GM23248 (cell line): ENCODE measurements at regions not wholly inside any gene's neighbourhood (a gene's known extent, or its start where the extent isn't known, plus 50 kb on each side); places are given as distances from the start of the nearest gene placed in this dataset.

Source experiments
- DNase-seq: peaks from one replicate; pipeline ENCODE4 v3.0.0-alpha.2; 2015
- H2AFZ ChIP-seq: fragments of 200-600 bp; sonication (generic); 2 replicates; pipeline ENCODE4 v1.6.1; 2016; ENCODE audit warnings: antibody characterized with exemption
- H3F3A ChIP-seq: fragments of 200-600 bp; sonication (generic); 2 replicates; pipeline ENCODE4 v1.6.1; 2016; ENCODE audit warnings: mild to moderate bottlenecking, antibody characterized with exemption, mixed run types; ENCODE audit not compliant: insufficient read depth
- H3K27ac ChIP-seq: fragments of 200-600 bp; sonication (generic); 2 replicates; pipeline ENCODE4 v1.5.1; 2016; ENCODE audit warnings: mild to moderate bottlenecking
- H3K27me3 ChIP-seq: fragments of 200-600 bp; sonication (generic); replicated peaks from 2 replicates; pipeline ENCODE4 v1.6.1; 2016; ENCODE audit warnings: mild to moderate bottlenecking; ENCODE audit not compliant: insufficient read depth
- H3K36me3 ChIP-seq: fragments of 200-600 bp; sonication (generic); 2 replicates; pipeline ENCODE4 v1.6.1; 2016; ENCODE audit warnings: low read depth, mild to moderate bottlenecking
- H3K4me1 ChIP-seq: fragments of 200-600 bp; sonication (generic); 2 replicates; pipeline ENCODE4 v1.6.1; 2016; ENCODE audit warnings: mild to moderate bottlenecking; ENCODE audit not compliant: insufficient read depth
- H3K4me2 ChIP-seq: fragments of 200-600 bp; sonication (generic); one replicate; pipeline ENCODE4 v1.6.1; 2016; ENCODE audit warnings: mild to moderate bottlenecking; ENCODE audit not compliant: unreplicated experiment
- H3K4me3 ChIP-seq: fragments of 200-600 bp; sonication (generic); 2 replicates; pipeline ENCODE4 v1.5.1; 2016; ENCODE audit warnings: mild to moderate bottlenecking
- H3K79me2 ChIP-seq: fragments of 200-600 bp; sonication (generic); 2 replicates; pipeline ENCODE4 v1.6.1; 2016; ENCODE audit warnings: mild to moderate bottlenecking; ENCODE audit not compliant: insufficient read depth
- H3K9ac ChIP-seq: fragments of 200-600 bp; sonication (generic); 2 replicates; pipeline ENCODE4 v1.6.1; 2016; ENCODE audit warnings: mild to moderate bottlenecking
- H3K9me2 ChIP-seq: fragments of 200-600 bp; sonication (generic); 2 replicates; pipeline ENCODE4 v1.6.1; 2016; ENCODE audit warnings: mixed run types, mild to moderate bottlenecking, moderate library complexity; ENCODE audit not compliant: insufficient read depth
- H3K9me3 ChIP-seq: fragments of 200-600 bp; sonication (generic); one replicate; pipeline ENCODE4 v1.6.1; 2017; ENCODE audit warnings: low read depth
- H4K20me1 ChIP-seq: fragments of 200-600 bp; sonication (generic); 2 replicates; pipeline ENCODE4 v1.6.0; 2016; ENCODE audit not compliant: insufficient read depth
- EZH2 ChIP-seq: fragments of 200-600 bp; sonication (generic); IDR thresholded peaks from 2 replicates; pipeline ENCODE4 v1.6.1; 2018; ENCODE audit warnings: antibody characterized with exemption, mild to moderate bottlenecking; ENCODE audit not compliant: insufficient read depth, poor library complexity, severe bottlenecking
- EZH2phosphoT487 ChIP-seq: fragments of 200-600 bp; sonication (generic); IDR thresholded peaks from 2 replicates; pipeline ENCODE4 v1.6.1; 2018; ENCODE audit warnings: antibody characterized with exemption, moderate library complexity, mild to moderate bottlenecking, low read depth; ENCODE audit not compliant: insufficient read depth
- WGBS, 2 experiments: methylation state at CpG; one replicate each; pipeline ENCODE4 v1.1.6; 2015 to 2017; ENCODE audit warnings: low lambda C conversion rate in 2 of 2, low coverage in 1 of 2; ENCODE audit errors: missing lambda C conversion rate in 2 of 2; 5-methylcytosine and 5-hydroxymethylcytosine counted together
- in situ Hi-C: fragments of 300-500 bp; cut with MboI; formaldehyde crosslinking; loops from 2 replicates; pipeline ENCODE4 v1.15.0; 2020

- no peaks in the 10 kb centered on the region for H3F3A ChIP-seq
- H3K27ac ChIP-seq: no peak overlapping the region
- DNase-seq: no peak
- no peaks in the 10 kb centered on the region for H4K20me1 ChIP-seq
- TF ChIP-seq EZH2: no peak
- H3K4me2 ChIP-seq: no peak overlapping the region
- H3K9ac ChIP-seq: no peak overlapping the region
- WGBS, 2 experiments: 21 to 28% methylated on average over 2 of the region's 2 CpGs
- H3K9me2 ChIP-seq: no peaks in the 10 kb centered on the region
- H3K4me3 ChIP-seq: no peak overlapping the region
- no peaks in the 10 kb centered on the region for H3K9me3 ChIP-seq
- no peak overlapping the region for H2AFZ ChIP-seq
- no peaks in the 10 kb centered on the region for H3K36me3 ChIP-seq
- no peaks in the 10 kb centered on the region for H3K27me3 ChIP-seq
- no peaks in the 10 kb centered on the region for H3K4me1 ChIP-seq
- in situ Hi-C loops: no loop called here
- no peaks in the 10 kb centered on the region for H3K79me2 ChIP-seq
Measured at GRCh38 chr2:139790136-139790535, 1009.9 kb upstream of the NXPH2 start.

GRCh38 chr2:139778732-139779131, 998.5 kb upstream of the NXPH2 start:
- Histone ChIP-seq H3K36me3 (no peaks in the 10 kb centered on the region), H3K4me1 (no peaks in the 10 kb centered on the region), H3K27ac (no peak overlapping the region), H4K20me1 (no peaks in the 10 kb centered on the region), H3F3A (no peaks in the 10 kb centered on the region), H3K79me2 (no peaks in the 10 kb centered on the region), H3K4me3 (no peak overlapping the region), H3K27me3 (no peaks in the 10 kb centered on the region), H3K9ac (no peak overlapping the region), H2AFZ (no peak overlapping the region), H3K4me2 (no peak overlapping the region), H3K9me3 (no peaks in the 10 kb centered on the region), H3K9me2 (no peaks in the 10 kb centered on the region)
- in situ Hi-C loops: no loop called here
- no peak for TF ChIP-seq EZH2
- no peak for TF ChIP-seq EZH2phosphoT487
- no peak for DNase-seq

- no peak for DNase-seq
- Histone ChIP-seq H3K4me2 (no peak overlapping the region), H3K27me3 (no peaks in the 10 kb centered on the region), H3K79me2 (no peaks in the 10 kb centered on the region), H3K4me1 (no peaks in the 10 kb centered on the region), H3K27ac (no peak overlapping the region), H3K9me3 (no peaks in the 10 kb centered on the region), H3K36me3 (no peaks in the 10 kb centered on the region), H3K9me2 (no peaks in the 10 kb centered on the region), H3K4me3 (no peak overlapping the region), H3K9ac (no peak overlapping the region), H4K20me1 (no peaks in the 10 kb centered on the region), H2AFZ (no peak overlapping the region), H3F3A (no peaks in the 10 kb centered on the region)
- no peak for TF ChIP-seq EZH2phosphoT487
- no peak for TF ChIP-seq EZH2
- WGBS, 2 experiments: 80 to 83% methylated on average over 1 of the region's 1 CpG
- in situ Hi-C loops: no loop called here
Measured at GRCh38 chr2:139773720-139774277, 993.6 kb upstream of the NXPH2 start.

GRCh38 chr2:139769633-139770032, 989.4 kb upstream of the NXPH2 start:
- Histone ChIP-seq H3K79me2 (no peaks in the 10 kb centered on the region), H3K27ac (no peak overlapping the region), H3K27me3 (no peaks in the 10 kb centered on the region), H3K36me3 (no peaks in the 10 kb centered on the region), H3K9me3 (no peaks in the 10 kb centered on the region), H3K9me2 (no peaks in the 10 kb centered on the region), H3K9ac (no peak overlapping the region), H2AFZ (no peak overlapping the region), H3K4me3 (no peak overlapping the region), H4K20me1 (no peaks in the 10 kb centered on the region), H3F3A (no peaks in the 10 kb centered on the region), H3K4me2 (no peak overlapping the region), H3K4me1 (no peaks in the 10 kb centered on the region)
- in situ Hi-C loops: no loop called here
- WGBS, 2 experiments: 13 to 22% methylated on average over 1 of the region's 1 CpG
- no peak for DNase-seq
- TF ChIP-seq EZH2phosphoT487: no peak
- no peak for TF ChIP-seq EZH2

GRCh38 chr2:139763705-139764104, 983.5 kb upstream of the NXPH2 start:
- no peak for TF ChIP-seq EZH2
- no peak for TF ChIP-seq EZH2phosphoT487
- Histone ChIP-seq H3K9me2 (no peaks in the 10 kb centered on the region), H3K9ac (no peak overlapping the region), H3K4me1 (no peaks in the 10 kb centered on the region), H3K9me3 (peaks cover 4% of the 10 kb centered on the region), H3F3A (no peaks in the 10 kb centered on the region), H3K79me2 (no peaks in the 10 kb centered on the region), H3K27ac (no peak overlapping the region), H3K36me3 (no peaks in the 10 kb centered on the region), H3K4me3 (no peak overlapping the region), H3K27me3 (no peaks in the 10 kb centered on the region), H4K20me1 (no peaks in the 10 kb centered on the region), H3K4me2 (no peak overlapping the region), H2AFZ (no peak overlapping the region)
- in situ Hi-C loops: no loop called here
- DNase-seq: no peak
